GM12878 (cell line): ENCODE measurements at regions not wholly inside any gene's neighbourhood (a gene's known extent, or its start where the extent isn't known, plus 50 kb on each side); places are given as distances from the start of the nearest gene placed in this dataset.
"Not testable (repeated sequence)": the region's sequence is repeated elsewhere in the genome, so short reads cannot be mapped to it uniquely, and the experiment has no call there.

Experiments used
- ATAC-seq: fragments of 200-7000 bp; cut with Tn5 transposase; 3 replicates; pipeline ENCODE4 v1.9.1; 2020; ENCODE audit warnings: mild to moderate bottlenecking, moderate library complexity
- BruUV-seq: library from RNA; stranded (reverse); fragments of 400-500 nt; replicated peaks from 2 replicates; lab custom pipeline; 2021; lab: Mats Ljungman, UMichigan
- CTCF ChIA-PET: fragments of 300-600 bp; sonication (Branson Sonifier 250); formaldehyde crosslinking; extraction: SDS; loops from one replicate; lab custom pipeline; 2021; ENCODE audit warnings: inconsistent platforms; lab: Yijun Ruan, JAX
- POLR2A ChIA-PET: fragments of 350-600 bp; formaldehyde crosslinking; extraction: SDS; loops from one replicate; lab custom pipeline; 2021; ENCODE audit warnings: inconsistent platforms; lab: Charles Lee
- RAD21 ChIA-PET: fragments of 300-600 bp; sonication (Branson Sonifier 250); formaldehyde crosslinking; loops from one replicate; lab custom pipeline; 2023; ENCODE audit warnings: antibody characterized with exemption; ENCODE audit not compliant: unreplicated experiment; lab: Charles Lee
- SMC1A ChIA-PET: fragments of 300-600 bp; sonication (Branson Sonifier 250); formaldehyde crosslinking; loops from one replicate; lab custom pipeline; 2023; ENCODE audit not compliant: unreplicated experiment, uncharacterized antibody; lab: Charles Lee
- DNase-seq: peaks from one replicate; pipeline ENCODE4 v3.0.0-alpha.2; 2011; ENCODE audit warnings: low read depth, low spot score
- FAIRE-seq: peaks from 3 replicates; lab custom pipeline; 2011; peaks lifted over from hg19 to GRCh38; lab: Jason Lieb, UNC
- H2AFZ ChIP-seq: 2 replicates; pipeline ENCODE4 v1.6.0; 2011; ENCODE audit warnings: low read depth, low read length, control low read depth; ENCODE audit not compliant: control insufficient read depth
- H3K27ac ChIP-seq: 2 replicates; pipeline ENCODE4 v1.5.1; 2011; ENCODE audit warnings: control low read depth; ENCODE audit not compliant: control insufficient read depth, insufficient read depth
- H3K27me3 ChIP-seq, 2 experiments: replicated peaks in 1 of 2; 2 replicates each; pipeline versions ENCODE4 v1.6.0 to v1.6.1; 2011; ENCODE audit warnings: low read length in 1 of 2; ENCODE audit not compliant: control insufficient read depth in 2 of 2, insufficient read depth in 2 of 2
- H3K36me3 ChIP-seq, 2 experiments: 2 replicates each; pipeline ENCODE4 v1.5.1; 2011; ENCODE audit warnings: low read length in 1 of 2; ENCODE audit not compliant: control insufficient read depth in 2 of 2, insufficient read depth in 2 of 2
- H3K4me1 ChIP-seq: 2 replicates; pipeline ENCODE4 v1.6.1; 2011; ENCODE audit warnings: mild to moderate bottlenecking, low read length, moderate library complexity, mixed read lengths; ENCODE audit not compliant: control insufficient read depth, insufficient read depth
- H3K4me2 ChIP-seq: 2 replicates; pipeline ENCODE4 v1.6.0; 2011; ENCODE audit warnings: control low read depth; ENCODE audit not compliant: control insufficient read depth, insufficient read depth
- H3K4me3 ChIP-seq: fragments of 200-600 bp; sonication (generic); 2 replicates; pipeline ENCODE4 v1.5.1; 2016
- H3K79me2 ChIP-seq: 2 replicates; pipeline ENCODE4 v1.6.0; 2011; ENCODE audit warnings: low read length; ENCODE audit not compliant: control insufficient read depth, insufficient read depth
- H3K9ac ChIP-seq: 2 replicates; pipeline ENCODE4 v1.8.0; 2011; ENCODE audit warnings: low read length, control low read depth, mixed read lengths; ENCODE audit not compliant: control insufficient read depth, insufficient read depth
- H3K9me3 ChIP-seq: replicated peaks from 3 replicates; pipeline ENCODE4 v1.5.1; 2011; ENCODE audit warnings: mild to moderate bottlenecking, low read length; ENCODE audit not compliant: control insufficient read depth, insufficient read depth
- H4K20me1 ChIP-seq: 2 replicates; pipeline ENCODE4 v1.6.0; 2011; ENCODE audit not compliant: control insufficient read depth, insufficient read depth
- MYC ChIP-seq: IDR thresholded peaks from 2 replicates; pipeline ENCODE4 v1.6.1; 2011; ENCODE audit warnings: mild to moderate bottlenecking, low read length, moderate library complexity, inconsistent platforms; ENCODE audit not compliant: insufficient read depth, insufficient replicate concordance, insufficient read length, severe bottlenecking
- NR2F1 ChIP-seq: fragments of 450-650 bp; conservative IDR thresholded peaks from 2 replicates; pipeline ENCODE4 v1.6.1; 2017; ENCODE audit warnings: mild to moderate bottlenecking
- REST ChIP-seq: IDR thresholded peaks from 2 replicates; pipeline ENCODE4 v1.6.1; 2012; ENCODE audit warnings: mild to moderate bottlenecking, low read depth, low read length
- WGBS: methylation state at CpG from one replicate; pipeline ENCODE4 v1.1.6; 2016; ENCODE audit warnings: low lambda C conversion rate; ENCODE audit not compliant: insufficient replicate concordance, insufficient coverage; ENCODE audit errors: missing lambda C conversion rate; 5-methylcytosine and 5-hydroxymethylcytosine counted together
- in situ Hi-C: fragments of 300-500 bp; cut with MboI; formaldehyde crosslinking; loops from 9 replicates; pipeline ENCODE4 v1.14.3; 2018; ENCODE audit warnings: mixed read lengths
- intact Hi-C: fragments of 100-400 bp; cut with micrococcal nuclease; formaldehyde crosslinking; loops from one replicate; pipeline ENCODE4 v1.14.2; 2022; ENCODE audit not compliant: unreplicated experiment

- TF ChIP-seq REST (no peak), NR2F1 (no peak), MYC (no peak)
These were observed 161.2 kb upstream of the THBS1 start (continued) for GRCh38 chr15:39419651-39420050.

- H3K4me1 ChIP-seq, H3K79me2 ChIP-seq, H3K9ac ChIP-seq, BruUV-seq, FAIRE-seq, SMC1A ChIA-PET, H2AFZ ChIP-seq, CTCF ChIA-PET, POLR2A ChIA-PET, ATAC-seq, RAD21 ChIA-PET, H3K4me2 ChIP-seq, H3K27ac ChIP-seq, in situ Hi-C loops, H3K27me3 ChIP-seq, H4K20me1 ChIP-seq, H3K4me3 ChIP-seq, H3K36me3 ChIP-seq, DNase-seq, H3K9me3 ChIP-seq: not testable (repeated sequence)
- intact Hi-C loops, result loop anchor here (10.0 kb wide), 1 partner anchor 285 kb away; no protein-coding TSS in a partner anchor
- WGBS, result 75% methylated on average over 10 of the region's 19 CpGs
These were observed 160.6 kb upstream of the THBS1 start for GRCh38 chr15:39420123-39420852.

- POLR2A ChIA-PET, FAIRE-seq, SMC1A ChIA-PET, H3K27ac ChIP-seq, H2AFZ ChIP-seq, H3K9me3 ChIP-seq, BruUV-seq, H3K79me2 ChIP-seq, H3K4me2 ChIP-seq, CTCF ChIA-PET, RAD21 ChIA-PET, H3K9ac ChIP-seq, H3K36me3 ChIP-seq, in situ Hi-C loops, H3K27me3 ChIP-seq, DNase-seq, H4K20me1 ChIP-seq, H3K4me1 ChIP-seq, H3K4me3 ChIP-seq, ATAC-seq: not testable (repeated sequence)
- intact Hi-C loops, result loop anchor here (10.0 kb wide), 1 partner anchor 286 kb away; no protein-coding TSS in a partner anchor
- 68% methylated on average over 14 of the region's 14 CpGs for WGBS
These were observed 160.1 kb upstream of the THBS1 start for GRCh38 chr15:39420853-39421192.
